ENCODE measurements at regions not wholly inside any gene's neighbourhood (a gene's known extent, or its start where the extent isn't known, plus 50 kb on each side); places are given as distances from the start of the nearest gene placed in this dataset.

- no peak for DNase-seq (ENCODE audit: low read depth)
Observed at GRCh38 chr16:85492295-85492864, 120.7 kb upstream of the GSE1 start.

- DNase-seq (ENCODE audit: low read depth): no peak
Observed at GRCh38 chr16:85494315-85494714, 118.8 kb upstream of the GSE1 start.

GRCh38 chr16:85495259-85495658 is 117.9 kb upstream of the GSE1 start:
- no peak for DNase-seq (ENCODE audit: low read depth)

GRCh38 chr16:85495823-85496538 is 117.1 kb upstream of the GSE1 start:
- no peak for DNase-seq (ENCODE audit: low read depth)

- no peak for DNase-seq (ENCODE audit: low read depth)
Observed at GRCh38 chr16:85497622-85498314, 115.4 kb upstream of the GSE1 start.

GRCh38 chr16:85498607-85499006 is 114.5 kb upstream of the GSE1 start:
- no peak for DNase-seq (ENCODE audit: low read depth)

- no peak for DNase-seq (ENCODE audit: low read depth)
Observed at GRCh38 chr16:85500220-85500619, 112.9 kb upstream of the GSE1 start.

GRCh38 chr16:85501900-85502299 is 111.2 kb upstream of the GSE1 start:
- DNase-seq (ENCODE audit: low read depth): no peak

GRCh38 chr16:85502357-85502756 is 110.8 kb upstream of the GSE1 start:
- DNase-seq (ENCODE audit: low read depth): no peak

- DNase-seq (ENCODE audit: low read depth): no peak
Observed at GRCh38 chr16:85503679-85504231, 109.4 kb upstream of the GSE1 start.

GRCh38 chr16:85504242-85504641 is 108.9 kb upstream of the GSE1 start:
- no peak for DNase-seq (ENCODE audit: low read depth)

- no peak for DNase-seq (ENCODE audit: low read depth)
Observed at GRCh38 chr16:85505794-85506634, 107.1 kb upstream of the GSE1 start.

GRCh38 chr16:85506635-85506911 is 106.5 kb upstream of the GSE1 start:
- no peak for DNase-seq (ENCODE audit: low read depth)

- no peak for DNase-seq (ENCODE audit: low read depth)
Observed at GRCh38 chr16:85507342-85507741, 105.8 kb upstream of the GSE1 start.

- DNase-seq (ENCODE audit: low read depth): no peak
Observed at GRCh38 chr16:85508388-85508787, 104.7 kb upstream of the GSE1 start.

- no peak for DNase-seq (ENCODE audit: low read depth)
Observed at GRCh38 chr16:85508993-85509392, 104.1 kb upstream of the GSE1 start.

- no peak for DNase-seq (ENCODE audit: low read depth)
Observed at GRCh38 chr16:85510041-85510659, 103.0 kb upstream of the GSE1 start.

- DNase-seq (ENCODE audit: low read depth): no peak
Observed at GRCh38 chr16:85511938-85512807, 100.9 kb upstream of the GSE1 start.

GRCh38 chr16:85512808-85513115 is 100.4 kb upstream of the GSE1 start:
- DNase-seq (ENCODE audit: low read depth): no peak

GRCh38 chr16:85513180-85513579 is 99.9 kb upstream of the GSE1 start:
- no peak for DNase-seq (ENCODE audit: low read depth)

GRCh38 chr16:85513649-85514048 is 99.5 kb upstream of the GSE1 start:
- DNase-seq (ENCODE audit: low read depth): no peak

Data from stimulated activated CD8-positive, alpha-beta memory T cell treated with anti-CD3 and anti-CD28 coated beads, Interleukin-12 subunit alpha, Interleukin-12 subunit beta, amount 100 ng/mL, for 4 hours (primary cell).